GM12874 (cell line): ENCODE measurements at regions not wholly inside any gene's neighbourhood (a gene's known extent, or its start where the extent isn't known, plus 50 kb on each side); places are given as distances from the start of the nearest gene placed in this dataset.

Experiments used
- TF ChIP-seq, protein P1 (sequence below): IDR thresholded peaks from 2 replicates; pipeline ENCODE4 v1.5.1; 2011; ENCODE audit warnings: low read depth, mild to moderate bottlenecking, control low read depth, low read length, moderate library complexity; ENCODE audit not compliant: insufficient read depth

DNA sequence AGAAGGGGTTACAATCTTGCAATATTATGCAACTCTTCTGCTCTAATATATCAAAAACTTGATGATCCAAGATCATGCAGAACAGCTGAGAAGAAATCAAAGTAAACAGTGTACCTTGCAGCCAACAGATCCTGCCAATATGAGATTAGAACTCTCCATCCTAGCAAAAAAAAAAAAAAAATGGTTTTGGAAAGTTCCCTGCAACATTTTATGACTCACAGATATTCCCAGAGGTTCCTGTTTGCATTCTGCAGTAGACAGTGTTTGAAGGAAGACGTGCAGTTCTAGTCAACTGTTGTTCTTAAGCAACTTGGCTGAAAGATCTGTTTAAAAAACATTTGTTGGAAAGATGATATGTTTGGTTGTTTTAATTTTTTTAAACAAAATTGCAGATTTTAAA lies 103.6 kb upstream of the WDR75 start:
- TF ChIP-seq, protein P1, sequence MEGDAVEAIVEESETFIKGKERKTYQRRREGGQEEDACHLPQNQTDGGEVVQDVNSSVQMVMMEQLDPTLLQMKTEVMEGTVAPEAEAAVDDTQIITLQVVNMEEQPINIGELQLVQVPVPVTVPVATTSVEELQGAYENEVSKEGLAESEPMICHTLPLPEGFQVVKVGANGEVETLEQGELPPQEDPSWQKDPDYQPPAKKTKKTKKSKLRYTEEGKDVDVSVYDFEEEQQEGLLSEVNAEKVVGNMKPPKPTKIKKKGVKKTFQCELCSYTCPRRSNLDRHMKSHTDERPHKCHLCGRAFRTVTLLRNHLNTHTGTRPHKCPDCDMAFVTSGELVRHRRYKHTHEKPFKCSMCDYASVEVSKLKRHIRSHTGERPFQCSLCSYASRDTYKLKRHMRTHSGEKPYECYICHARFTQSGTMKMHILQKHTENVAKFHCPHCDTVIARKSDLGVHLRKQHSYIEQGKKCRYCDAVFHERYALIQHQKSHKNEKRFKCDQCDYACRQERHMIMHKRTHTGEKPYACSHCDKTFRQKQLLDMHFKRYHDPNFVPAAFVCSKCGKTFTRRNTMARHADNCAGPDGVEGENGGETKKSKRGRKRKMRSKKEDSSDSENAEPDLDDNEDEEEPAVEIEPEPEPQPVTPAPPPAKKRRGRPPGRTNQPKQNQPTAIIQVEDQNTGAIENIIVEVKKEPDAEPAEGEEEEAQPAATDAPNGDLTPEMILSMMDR, result no peak

DNA sequence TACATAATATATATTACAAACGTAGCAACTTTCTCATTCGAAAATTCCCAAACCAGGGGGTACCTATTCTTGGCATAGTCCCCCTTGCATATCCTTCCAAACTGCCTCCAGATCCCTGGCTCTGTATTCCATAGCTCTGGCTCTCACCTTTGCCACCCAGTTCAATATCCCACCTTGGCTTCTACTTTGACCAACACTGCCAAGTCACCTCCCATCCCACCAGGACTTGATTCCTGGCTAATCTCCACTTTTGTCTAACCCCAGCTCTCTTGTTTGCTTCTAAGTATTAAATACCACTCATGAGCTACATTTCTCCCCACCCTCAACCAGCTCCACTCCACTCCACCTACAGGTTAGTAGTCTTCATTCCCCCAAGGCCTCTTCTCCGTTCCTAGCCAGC lies 103.2 kb upstream of the WDR75 start:
- TF ChIP-seq, protein P1, result no peak

DNA sequence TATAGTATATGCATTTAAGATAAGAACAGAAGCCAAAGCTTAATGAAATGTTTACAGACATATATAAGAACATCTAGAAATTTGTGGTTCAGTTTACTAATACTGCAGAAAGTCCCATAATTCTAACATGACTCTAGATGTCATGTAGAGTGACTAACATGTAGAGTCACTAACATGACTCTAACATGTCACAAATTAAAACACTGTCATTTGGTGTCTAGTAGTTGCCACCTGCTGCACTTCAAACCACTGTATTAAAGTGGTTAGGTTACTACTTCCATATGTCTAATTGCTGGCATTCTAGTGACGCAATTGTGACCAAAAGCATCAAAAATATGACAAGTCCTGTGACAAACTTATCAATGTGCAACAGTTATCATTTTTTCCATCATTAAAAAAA lies 100.2 kb upstream of the WDR75 start:
- TF ChIP-seq, protein P1, result no peak

DNA sequence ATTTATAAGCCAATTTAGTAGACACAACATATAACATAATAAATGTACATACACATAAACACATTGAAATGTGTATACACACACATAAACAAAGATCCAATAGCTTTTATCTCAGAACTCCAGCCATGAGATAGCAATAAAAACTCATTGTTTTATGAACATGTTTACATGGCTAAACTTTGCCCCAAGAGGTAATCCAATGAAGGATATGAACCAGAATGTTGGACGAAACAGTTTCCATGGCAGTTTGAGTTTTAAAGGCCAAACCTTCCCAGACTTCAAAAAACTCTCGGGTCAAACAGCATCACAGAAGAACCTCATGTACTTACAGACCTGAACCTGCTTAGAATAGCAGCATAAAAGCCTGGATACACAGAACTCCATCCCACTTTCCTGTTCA lies 97.2 kb upstream of the WDR75 start:
- TF ChIP-seq, protein P1, result no peak

DNA sequence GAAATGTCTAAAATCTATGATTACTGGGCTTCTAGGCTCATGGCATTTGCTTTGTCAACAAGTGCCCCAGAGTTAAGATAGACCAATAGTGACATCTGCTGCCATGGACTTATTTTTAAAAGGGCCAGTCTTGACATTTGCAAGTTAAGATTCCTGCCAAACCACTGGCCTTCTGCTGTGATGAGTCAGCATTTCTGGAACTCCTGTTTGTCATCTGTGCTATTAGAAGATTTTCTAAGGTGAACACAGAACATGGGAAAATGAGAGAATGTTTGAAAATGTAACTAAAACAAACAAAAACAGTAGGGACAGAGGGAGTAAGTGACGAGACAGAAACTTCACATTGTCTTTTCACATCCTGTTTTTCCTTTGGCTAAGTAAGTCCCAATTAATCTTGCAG lies 93.7 kb upstream of the WDR75 start:
- TF ChIP-seq, protein P1, result no peak

DNA sequence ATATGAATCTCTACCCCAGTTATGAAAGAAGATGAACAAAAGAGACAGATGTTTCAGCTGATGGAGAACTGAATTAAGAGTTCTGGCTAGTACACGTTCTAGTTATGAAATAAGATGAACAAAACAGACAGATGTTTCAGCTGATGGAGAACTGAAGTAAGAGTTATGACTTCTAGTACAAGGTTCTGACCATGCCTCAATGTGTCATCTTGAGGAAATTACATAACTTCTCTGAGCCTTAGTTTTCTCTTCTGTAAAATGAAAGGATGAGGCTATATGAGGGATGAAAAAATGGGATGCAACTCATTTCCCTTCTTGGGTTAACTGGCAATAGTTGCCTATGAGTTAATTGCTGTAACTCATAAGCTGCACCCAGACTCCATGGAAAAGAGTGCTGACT lies 92.9 kb upstream of the WDR75 start:
- TF ChIP-seq, protein P1, result no peak

DNA sequence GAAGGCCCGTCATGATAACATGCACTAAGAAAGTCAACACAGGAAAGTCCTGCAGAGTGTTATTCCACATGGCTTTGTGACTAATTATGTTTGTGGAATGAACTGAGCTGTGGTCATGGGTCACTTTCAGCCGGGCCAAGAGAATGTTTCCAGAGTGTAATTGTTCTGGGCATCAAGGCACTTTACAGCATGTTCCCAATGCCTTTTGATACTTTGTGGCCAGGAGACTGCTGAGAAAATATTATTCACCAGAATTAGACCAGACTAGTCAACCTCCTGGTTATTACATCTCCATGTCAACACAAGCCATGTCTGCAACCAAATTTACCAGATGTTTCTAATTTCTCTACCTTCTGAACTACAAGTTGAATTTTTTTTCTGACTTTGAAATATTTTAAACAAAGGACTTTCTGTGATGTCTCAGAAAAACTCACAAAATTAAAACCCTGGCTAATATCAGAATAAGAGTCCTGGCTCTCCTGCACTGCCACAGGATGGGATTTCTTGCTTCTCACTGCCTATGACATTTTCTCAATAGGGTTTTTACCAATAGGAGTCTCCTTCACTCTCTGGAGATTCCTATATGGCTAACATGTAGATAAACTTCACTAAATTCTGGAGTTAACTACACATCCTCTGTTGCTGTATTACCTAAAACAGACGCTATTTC lies 90.6 kb upstream of the WDR75 start:
- TF ChIP-seq, protein P1, result no peak
